ENCODE measurements at regions not wholly inside any gene's neighbourhood (a gene's known extent, or its start where the extent isn't known, plus 50 kb on each side); places are given as distances from the start of the nearest gene placed in this dataset.

DNA sequence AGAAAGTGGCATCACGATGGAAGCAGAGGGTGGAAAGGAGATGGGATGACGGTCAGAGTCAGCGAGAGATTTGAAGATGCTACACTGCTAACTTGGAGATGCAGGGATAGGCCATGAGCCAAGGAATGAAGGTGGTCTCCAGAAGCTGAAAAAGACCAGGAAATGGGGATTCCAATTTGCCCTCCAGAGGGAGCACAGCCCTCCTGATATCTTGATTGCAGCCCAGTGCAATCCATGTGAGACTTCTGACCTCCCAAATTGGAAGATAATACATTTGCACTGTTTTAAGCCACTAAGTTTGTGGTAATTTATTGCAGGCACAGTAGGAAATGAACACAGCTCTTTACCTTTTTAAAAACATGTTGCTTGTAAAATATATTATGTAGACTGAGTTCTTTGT is 549.5 kb downstream of the VRK1 start:
- in situ Hi-C loops (cut with MboI) = no loop called here
- no peak for TF ChIP-seq EZH2 (IDR thresholded peaks at IDR 0.05; ENCODE audit: insufficient read depth, poor library complexity, severe bottlenecking)

DNA sequence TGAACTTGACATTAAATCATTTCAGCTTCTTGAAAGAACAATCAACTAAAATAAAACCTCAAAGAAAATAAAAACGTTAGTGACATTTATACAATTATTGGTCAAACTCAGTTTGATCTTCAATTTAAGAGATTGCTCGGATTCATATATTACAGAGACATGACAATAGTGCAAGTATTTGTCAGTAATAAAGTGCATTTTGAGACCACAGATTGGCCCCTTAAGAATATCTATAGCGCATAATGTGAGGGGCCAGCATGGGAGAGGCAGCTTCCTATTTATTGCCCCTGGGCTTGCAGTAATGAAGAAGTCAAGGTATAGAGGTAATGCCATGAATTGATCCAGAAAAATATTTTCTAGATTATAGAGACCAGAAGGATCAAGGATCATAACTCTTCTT is 552.3 kb downstream of the VRK1 start:
- in situ Hi-C loops (cut with MboI) = no loop called here
- no peak for TF ChIP-seq EZH2phosphoT487 (IDR thresholded peaks at IDR 0.05; ENCODE audit: insufficient read depth, low read depth)
- no peak for TF ChIP-seq EZH2 (IDR thresholded peaks at IDR 0.05; ENCODE audit: insufficient read depth, poor library complexity, severe bottlenecking)
- WGBS, 2 experiments (ENCODE audit: low coverage in 1 of 2, low lambda C conversion rate in 2 of 2, missing lambda C conversion rate in 2 of 2) = 17 to 22% methylated on average over 3 of the region's 3 CpGs

More for the DNA sequence above, 549.5 kb downstream of the VRK1 start:
- Histone ChIP-seq H4K20me1 (ENCODE audit: insufficient read depth) (no peaks in the 10 kb centered on the region), H3K9me3 (ENCODE audit: low read depth) (no peaks in the 10 kb centered on the region), H3K79me2 (ENCODE audit: insufficient read depth) (no peaks in the 10 kb centered on the region), H2AFZ (no peak overlapping the region), H3K36me3 (ENCODE audit: low read depth) (no peaks in the 10 kb centered on the region), H3K9ac (no peak overlapping the region), H3F3A (ENCODE audit: insufficient read depth) (no peaks in the 10 kb centered on the region), H3K27ac (no peak overlapping the region), H3K27me3 (replicated peaks; ENCODE audit: insufficient read depth) (no peaks in the 10 kb centered on the region), H3K9me2 (ENCODE audit: insufficient read depth) (no peaks in the 10 kb centered on the region), H3K4me2 (ENCODE audit: unreplicated experiment) (no peak overlapping the region), H3K4me3 (no peak overlapping the region), H3K4me1 (ENCODE audit: insufficient read depth) (no peaks in the 10 kb centered on the region)
- 31 to 57% methylated on average over 3 of the region's 3 CpGs for WGBS, 2 experiments (ENCODE audit: low coverage in 1 of 2, low lambda C conversion rate in 2 of 2, missing lambda C conversion rate in 2 of 2)
- no peak for DNase-seq

DNA sequence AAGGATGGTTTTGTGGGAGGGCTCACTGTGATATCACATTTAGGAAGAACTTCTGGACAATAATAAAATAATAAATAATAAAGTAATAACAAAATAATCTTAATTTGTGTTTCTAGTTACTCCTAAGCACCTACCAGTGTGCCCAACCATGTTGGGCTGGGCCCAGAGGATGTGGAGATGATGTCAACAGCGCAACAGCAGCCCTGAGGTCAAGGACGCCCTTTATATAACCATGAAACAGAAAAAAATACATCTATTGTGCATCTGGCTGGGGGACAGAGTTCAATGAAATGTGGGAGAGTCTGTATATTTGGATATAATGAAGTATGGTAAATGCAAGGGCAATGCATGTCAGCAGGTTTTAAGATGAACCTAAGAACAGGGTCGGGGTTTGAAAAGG is 552.8 kb downstream of the VRK1 start:
- Histone ChIP-seq H3K9ac (no peak overlapping the region), H3K27ac (no peak overlapping the region), H3K4me3 (no peak overlapping the region), H2AFZ (no peak overlapping the region), H3K27me3 (replicated peaks; ENCODE audit: insufficient read depth) (no peaks in the 10 kb centered on the region), H3K36me3 (ENCODE audit: low read depth) (no peaks in the 10 kb centered on the region), H4K20me1 (ENCODE audit: insufficient read depth) (no peaks in the 10 kb centered on the region), H3K9me2 (ENCODE audit: insufficient read depth) (no peaks in the 10 kb centered on the region), H3F3A (ENCODE audit: insufficient read depth) (no peaks in the 10 kb centered on the region), H3K79me2 (ENCODE audit: insufficient read depth) (no peaks in the 10 kb centered on the region), H3K4me1 (ENCODE audit: insufficient read depth) (no peaks in the 10 kb centered on the region), H3K4me2 (ENCODE audit: unreplicated experiment) (no peak overlapping the region), H3K9me3 (ENCODE audit: low read depth) (no peaks in the 10 kb centered on the region)
- DNase-seq = no peak
- no peak for TF ChIP-seq EZH2phosphoT487 (IDR thresholded peaks at IDR 0.05; ENCODE audit: insufficient read depth, low read depth)
- TF ChIP-seq EZH2 (IDR thresholded peaks at IDR 0.05; ENCODE audit: insufficient read depth, poor library complexity, severe bottlenecking) = no peak
- in situ Hi-C loops (cut with MboI) = no loop called here
- 14 to 25% methylated on average over 3 of the region's 3 CpGs for WGBS, 2 experiments (ENCODE audit: low coverage in 1 of 2, low lambda C conversion rate in 2 of 2, missing lambda C conversion rate in 2 of 2)

More for the DNA sequence above, 552.3 kb downstream of the VRK1 start:
- Histone ChIP-seq H3K4me2 (ENCODE audit: unreplicated experiment) (no peak overlapping the region), H3K9me2 (ENCODE audit: insufficient read depth) (no peaks in the 10 kb centered on the region), H4K20me1 (ENCODE audit: insufficient read depth) (no peaks in the 10 kb centered on the region), H2AFZ (no peak overlapping the region), H3K9ac (no peak overlapping the region), H3K27me3 (replicated peaks; ENCODE audit: insufficient read depth) (no peaks in the 10 kb centered on the region), H3K4me3 (no peak overlapping the region), H3K27ac (no peak overlapping the region), H3K4me1 (ENCODE audit: insufficient read depth) (no peaks in the 10 kb centered on the region), H3K79me2 (ENCODE audit: insufficient read depth) (no peaks in the 10 kb centered on the region), H3K36me3 (ENCODE audit: low read depth) (no peaks in the 10 kb centered on the region), H3K9me3 (ENCODE audit: low read depth) (no peaks in the 10 kb centered on the region), H3F3A (ENCODE audit: insufficient read depth) (no peaks in the 10 kb centered on the region)
- DNase-seq = no peak

DNA sequence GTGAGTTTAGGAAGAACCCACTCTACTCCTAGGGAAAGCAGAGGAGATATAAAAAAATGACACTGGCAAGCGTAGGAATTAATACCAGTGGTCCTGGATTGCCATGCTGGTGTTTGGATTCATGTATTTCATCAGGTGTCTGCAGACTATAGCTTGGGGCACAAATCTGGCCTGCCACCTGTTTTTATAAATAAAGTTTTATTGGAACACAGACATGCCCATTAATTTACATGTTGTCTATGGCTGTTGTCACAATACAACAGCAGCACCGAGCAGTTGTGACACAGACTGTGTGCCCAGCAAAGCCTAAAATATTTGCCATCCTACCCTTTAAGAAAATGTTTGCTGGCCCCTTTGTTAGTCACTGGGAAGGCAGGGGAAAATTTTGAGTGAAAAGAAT is 553.2 kb downstream of the VRK1 start:
- Histone ChIP-seq H3K79me2 (ENCODE audit: insufficient read depth) (no peaks in the 10 kb centered on the region), H3K27me3 (replicated peaks; ENCODE audit: insufficient read depth) (no peaks in the 10 kb centered on the region), H4K20me1 (ENCODE audit: insufficient read depth) (no peaks in the 10 kb centered on the region), H3K36me3 (ENCODE audit: low read depth) (no peaks in the 10 kb centered on the region), H3K4me2 (ENCODE audit: unreplicated experiment) (no peak overlapping the region), H2AFZ (no peak overlapping the region), H3K4me3 (no peak overlapping the region), H3F3A (ENCODE audit: insufficient read depth) (no peaks in the 10 kb centered on the region), H3K9me3 (ENCODE audit: low read depth) (no peaks in the 10 kb centered on the region), H3K9me2 (ENCODE audit: insufficient read depth) (no peaks in the 10 kb centered on the region), H3K9ac (no peak overlapping the region), H3K27ac (no peak overlapping the region), H3K4me1 (ENCODE audit: insufficient read depth) (no peaks in the 10 kb centered on the region)
- DNase-seq = no peak
- 14 to 20% methylated on average over 2 of the region's 2 CpGs for WGBS, 2 experiments (ENCODE audit: low coverage in 1 of 2, low lambda C conversion rate in 2 of 2, missing lambda C conversion rate in 2 of 2)
- in situ Hi-C loops (cut with MboI) = no loop called here
- no peak for TF ChIP-seq EZH2phosphoT487 (IDR thresholded peaks at IDR 0.05; ENCODE audit: insufficient read depth, low read depth)
- TF ChIP-seq EZH2 (IDR thresholded peaks at IDR 0.05; ENCODE audit: insufficient read depth, poor library complexity, severe bottlenecking) = no peak

All from GM23248 (cell line).